ENCODE measurements at regions not wholly inside any gene's neighbourhood (a gene's known extent, or its start where the extent isn't known, plus 50 kb on each side); places are given as distances from the start of the nearest gene placed in this dataset.

DNA sequence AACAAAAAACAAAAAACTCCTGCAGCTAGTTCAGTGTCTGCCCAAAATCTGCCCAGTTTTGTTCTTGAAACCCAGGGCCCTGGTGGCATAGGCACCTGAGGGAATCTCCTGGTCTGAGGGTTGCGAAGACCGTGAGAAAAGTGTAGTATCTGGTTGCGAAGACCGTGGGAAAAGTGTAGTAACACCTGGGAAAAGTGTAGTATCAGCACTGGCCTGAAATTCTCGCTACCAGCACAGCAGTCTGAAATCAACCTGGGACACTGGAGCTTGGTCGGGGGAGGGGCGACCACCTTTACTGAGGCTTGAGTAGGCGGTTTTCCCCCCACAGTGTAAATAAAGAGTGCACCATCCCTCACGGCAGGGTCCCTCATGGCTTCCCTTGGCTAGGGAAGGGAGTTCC, 82.5 kb upstream of the SP4 start:
- TF ChIP-seq, protein P1, sequence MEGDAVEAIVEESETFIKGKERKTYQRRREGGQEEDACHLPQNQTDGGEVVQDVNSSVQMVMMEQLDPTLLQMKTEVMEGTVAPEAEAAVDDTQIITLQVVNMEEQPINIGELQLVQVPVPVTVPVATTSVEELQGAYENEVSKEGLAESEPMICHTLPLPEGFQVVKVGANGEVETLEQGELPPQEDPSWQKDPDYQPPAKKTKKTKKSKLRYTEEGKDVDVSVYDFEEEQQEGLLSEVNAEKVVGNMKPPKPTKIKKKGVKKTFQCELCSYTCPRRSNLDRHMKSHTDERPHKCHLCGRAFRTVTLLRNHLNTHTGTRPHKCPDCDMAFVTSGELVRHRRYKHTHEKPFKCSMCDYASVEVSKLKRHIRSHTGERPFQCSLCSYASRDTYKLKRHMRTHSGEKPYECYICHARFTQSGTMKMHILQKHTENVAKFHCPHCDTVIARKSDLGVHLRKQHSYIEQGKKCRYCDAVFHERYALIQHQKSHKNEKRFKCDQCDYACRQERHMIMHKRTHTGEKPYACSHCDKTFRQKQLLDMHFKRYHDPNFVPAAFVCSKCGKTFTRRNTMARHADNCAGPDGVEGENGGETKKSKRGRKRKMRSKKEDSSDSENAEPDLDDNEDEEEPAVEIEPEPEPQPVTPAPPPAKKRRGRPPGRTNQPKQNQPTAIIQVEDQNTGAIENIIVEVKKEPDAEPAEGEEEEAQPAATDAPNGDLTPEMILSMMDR (IDR thresholded peaks at IDR 0.05), result no peak
- TF ChIP-seq EP300 (IDR thresholded peaks at IDR 0.05) (no peak), POLR2A (IDR thresholded peaks at IDR 0.05) (no peak), POLR2AphosphoS5 (IDR thresholded peaks at IDR 0.05) (no peak)

All from sigmoid colon (tissue), 4 donors.